ENCODE measurements at regions not wholly inside any gene's neighbourhood (a gene's known extent, or its start where the extent isn't known, plus 50 kb on each side); places are given as distances from the start of the nearest gene placed in this dataset.

DNA sequence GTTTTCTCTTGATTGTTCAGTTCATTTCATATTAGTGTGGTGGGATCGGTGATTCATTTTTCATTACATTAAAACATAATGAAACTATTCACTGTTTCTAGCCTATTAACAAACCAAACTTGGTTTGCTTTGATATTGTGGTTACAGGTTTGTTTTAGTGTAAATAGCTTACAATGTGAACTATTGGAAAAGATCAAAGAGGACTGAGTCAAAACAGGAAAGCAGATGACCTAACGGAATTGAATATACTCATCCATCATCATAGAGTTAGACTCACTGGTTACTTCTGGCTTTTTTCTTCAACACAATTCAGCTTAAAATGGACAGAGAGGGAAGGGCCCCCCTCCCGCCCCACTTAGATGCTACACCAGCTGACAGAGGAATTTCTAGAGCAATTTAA lies 616.2 kb upstream of the AADAT start:
- Histone ChIP-seq H3K79me2 (ENCODE audit: low read length) (no peaks in the 10 kb centered on the region), H3K4me3 (ENCODE audit: low read length) (no peak overlapping the region), H3K4me2 (ENCODE audit: low read depth, low read length) (no peak overlapping the region), H3F3A (ENCODE audit: insufficient read depth, low read length) (no peaks in the 10 kb centered on the region), H3K9ac (ENCODE audit: low read length) (no peak overlapping the region), H3K36me3 (replicated peaks; ENCODE audit: insufficient read depth, low read length) (no peaks in the 10 kb centered on the region), H3K27ac (ENCODE audit: low read length) (no peak overlapping the region), H3K9me3 (replicated peaks; ENCODE audit: insufficient read depth, low read length) (no peaks in the 10 kb centered on the region), H4K20me1 (ENCODE audit: insufficient read depth, low read length) (no peaks in the 10 kb centered on the region), H2AFZ (ENCODE audit: low read length) (no peak overlapping the region), H3K27me3 (replicated peaks; ENCODE audit: insufficient read depth, low read length) (no peaks in the 10 kb centered on the region), H3K4me1 (ENCODE audit: low read length) (peaks cover 13% of the 10 kb centered on the region; the same call in 1 of the 2 replicates), H3K9me2 (replicated peaks; ENCODE audit: insufficient read depth, low read length) (no peaks in the 10 kb centered on the region)
- TF ChIP-seq, protein P1, sequence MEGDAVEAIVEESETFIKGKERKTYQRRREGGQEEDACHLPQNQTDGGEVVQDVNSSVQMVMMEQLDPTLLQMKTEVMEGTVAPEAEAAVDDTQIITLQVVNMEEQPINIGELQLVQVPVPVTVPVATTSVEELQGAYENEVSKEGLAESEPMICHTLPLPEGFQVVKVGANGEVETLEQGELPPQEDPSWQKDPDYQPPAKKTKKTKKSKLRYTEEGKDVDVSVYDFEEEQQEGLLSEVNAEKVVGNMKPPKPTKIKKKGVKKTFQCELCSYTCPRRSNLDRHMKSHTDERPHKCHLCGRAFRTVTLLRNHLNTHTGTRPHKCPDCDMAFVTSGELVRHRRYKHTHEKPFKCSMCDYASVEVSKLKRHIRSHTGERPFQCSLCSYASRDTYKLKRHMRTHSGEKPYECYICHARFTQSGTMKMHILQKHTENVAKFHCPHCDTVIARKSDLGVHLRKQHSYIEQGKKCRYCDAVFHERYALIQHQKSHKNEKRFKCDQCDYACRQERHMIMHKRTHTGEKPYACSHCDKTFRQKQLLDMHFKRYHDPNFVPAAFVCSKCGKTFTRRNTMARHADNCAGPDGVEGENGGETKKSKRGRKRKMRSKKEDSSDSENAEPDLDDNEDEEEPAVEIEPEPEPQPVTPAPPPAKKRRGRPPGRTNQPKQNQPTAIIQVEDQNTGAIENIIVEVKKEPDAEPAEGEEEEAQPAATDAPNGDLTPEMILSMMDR (IDR thresholded peaks at IDR 0.05; ENCODE audit: low read length): no peak
- TF ChIP-seq EZH2 (optimal IDR thresholded peaks at IDR 0.05; ENCODE audit: low read depth, low read length): no peak
- no peak for TF ChIP-seq EZH2phosphoT487 (IDR thresholded peaks at IDR 0.05; ENCODE audit: low read length)
- DNase-seq: no peak

DNA sequence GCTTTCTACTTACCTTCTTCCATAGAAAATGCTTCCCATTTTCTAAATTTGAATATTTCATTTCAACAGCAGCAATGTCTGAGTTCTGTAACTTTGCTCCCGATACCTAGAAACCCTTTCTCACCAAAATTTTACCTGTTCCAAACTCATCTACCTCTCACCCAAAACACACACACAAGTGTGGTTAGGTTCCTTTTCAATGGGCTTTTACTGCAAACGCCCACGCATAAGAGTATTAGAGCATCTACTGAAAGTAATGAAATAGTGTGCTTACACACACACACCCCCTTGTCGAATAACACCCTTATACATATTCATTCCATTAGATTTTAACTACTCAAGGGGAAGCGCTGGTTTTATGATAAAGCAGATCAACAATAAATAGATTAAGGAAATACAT lies 610.3 kb upstream of the AADAT start:
- DNase-seq: no peak
- Histone ChIP-seq H3K27ac (ENCODE audit: low read length) (no peak overlapping the region), H3K4me3 (ENCODE audit: low read length) (no peak overlapping the region), H3K27me3 (replicated peaks; ENCODE audit: insufficient read depth, low read length) (no peaks in the 10 kb centered on the region), H2AFZ (ENCODE audit: low read length) (no peak overlapping the region), H3K79me2 (ENCODE audit: low read length) (no peaks in the 10 kb centered on the region), H3K36me3 (replicated peaks; ENCODE audit: insufficient read depth, low read length) (no peaks in the 10 kb centered on the region), H3K9me2 (replicated peaks; ENCODE audit: insufficient read depth, low read length) (no peaks in the 10 kb centered on the region), H4K20me1 (ENCODE audit: insufficient read depth, low read length) (no peaks in the 10 kb centered on the region), H3K4me1 (ENCODE audit: low read length) (peaks cover 34% of the 10 kb centered on the region), H3K4me2 (ENCODE audit: low read depth, low read length) (no peak overlapping the region), H3K9me3 (replicated peaks; ENCODE audit: insufficient read depth, low read length) (no peaks in the 10 kb centered on the region), H3F3A (ENCODE audit: insufficient read depth, low read length) (peaks cover 11% of the 10 kb centered on the region), H3K9ac (ENCODE audit: low read length) (no peak overlapping the region)
- TF ChIP-seq EZH2phosphoT487 (IDR thresholded peaks at IDR 0.05; ENCODE audit: low read length) (no peak), EZH2 (optimal IDR thresholded peaks at IDR 0.05; ENCODE audit: low read depth, low read length) (no peak)
- TF ChIP-seq, protein P1 (IDR thresholded peaks at IDR 0.05; ENCODE audit: low read length): no peak

DNA sequence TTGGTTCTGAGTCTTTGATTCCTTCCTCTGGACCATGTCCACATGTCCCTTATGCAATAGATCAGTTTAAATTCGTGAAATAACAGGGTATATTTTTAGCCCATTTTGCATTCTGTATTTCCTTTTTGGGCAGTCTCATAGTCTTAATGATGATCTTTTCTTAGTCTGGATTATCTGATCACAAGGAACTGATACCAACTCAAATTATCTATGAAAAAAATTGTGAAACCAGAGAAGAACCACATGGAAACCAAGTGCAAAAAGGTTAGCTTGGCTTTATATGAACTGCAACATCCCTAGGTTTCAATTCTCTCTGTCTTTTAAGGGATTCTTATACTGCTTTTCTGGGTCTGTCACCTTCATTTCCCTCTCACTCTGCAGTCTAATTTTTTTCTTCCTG lies 608.6 kb upstream of the AADAT start:
- peaks cover 11% of the 10 kb centered on the region for H3F3A ChIP-seq (ENCODE audit: insufficient read depth, low read length)
- no peaks in the 10 kb centered on the region for H3K27me3 ChIP-seq (replicated peaks; ENCODE audit: insufficient read depth, low read length)
- H3K9ac ChIP-seq (ENCODE audit: low read length): peak overlapping the region; percentile 31; the same call in 1 of the 2 replicates
- no peak for TF ChIP-seq EZH2phosphoT487 (IDR thresholded peaks at IDR 0.05; ENCODE audit: low read length)
- TF ChIP-seq EZH2 (optimal IDR thresholded peaks at IDR 0.05; ENCODE audit: low read depth, low read length): no peak
- TF ChIP-seq, protein P1 (IDR thresholded peaks at IDR 0.05; ENCODE audit: low read length): no peak
- H3K4me3 ChIP-seq (ENCODE audit: low read length): peak overlapping the region; percentile 46
- no peaks in the 10 kb centered on the region for H3K9me3 ChIP-seq (replicated peaks; ENCODE audit: insufficient read depth, low read length)
- peak overlapping the region; percentile 70 for H3K27ac ChIP-seq (ENCODE audit: low read length)
- peak overlapping the region; percentile 70 for H3K4me2 ChIP-seq (ENCODE audit: low read depth, low read length)
- no peaks in the 10 kb centered on the region for H4K20me1 ChIP-seq (ENCODE audit: insufficient read depth, low read length)
- H3K79me2 ChIP-seq (ENCODE audit: low read length): no peaks in the 10 kb centered on the region
- H3K4me1 ChIP-seq (ENCODE audit: low read length): peaks cover 26% of the 10 kb centered on the region
- H3K36me3 ChIP-seq (replicated peaks; ENCODE audit: insufficient read depth, low read length): no peaks in the 10 kb centered on the region
- H3K9me2 ChIP-seq (replicated peaks; ENCODE audit: insufficient read depth, low read length): no peaks in the 10 kb centered on the region
- DNase-seq: no peak
- 0 out of 2 replicates have a peak overlapping the region, but pooled peaks have one; percentile 47 for H2AFZ ChIP-seq (ENCODE audit: low read length)
